Trophoblast cell (in vitro differentiated cells and primary cell): ENCODE measurements at regions not wholly inside any gene's neighbourhood (a gene's known extent, or its start where the extent isn't known, plus 50 kb on each side); places are given as distances from the start of the nearest gene placed in this dataset.

ENCODE experiments used
- DNase-seq, 2 donors: peaks; one replicate each; pipeline ENCODE4 v3.0.0-alpha.2; 2016
- H2AFZ ChIP-seq: 2 replicates; pipeline ENCODE4 v1.6.1; 2013; ENCODE audit warnings: low read length, moderate library complexity, mild to moderate bottlenecking; ENCODE audit not compliant: insufficient read depth, poor library complexity
- H2AK5ac ChIP-seq: 2 replicates; pipeline ENCODE4 v1.6.1; 2013; ENCODE audit warnings: mild to moderate bottlenecking, low read length
- H2BK120ac ChIP-seq: 2 replicates; pipeline ENCODE4 v1.6.1; 2013; ENCODE audit warnings: low read length, mild to moderate bottlenecking, moderate library complexity; ENCODE audit not compliant: insufficient read depth, poor library complexity
- H2BK12ac ChIP-seq: 2 replicates; pipeline ENCODE4 v1.6.1; 2013; ENCODE audit warnings: mild to moderate bottlenecking, low read length, moderate library complexity
- H2BK5ac ChIP-seq: 2 replicates; pipeline ENCODE4 v1.6.1; 2013; ENCODE audit warnings: low read length, low read depth, moderate library complexity, mild to moderate bottlenecking; ENCODE audit not compliant: poor library complexity
- H3K14ac ChIP-seq: 2 replicates; pipeline ENCODE4 v1.6.1; 2013; ENCODE audit warnings: mild to moderate bottlenecking, low read length
- H3K18ac ChIP-seq: 2 replicates; pipeline ENCODE4 v1.6.1; 2013; ENCODE audit warnings: mild to moderate bottlenecking, low read length
- H3K23ac ChIP-seq: 2 replicates; pipeline ENCODE4 v1.6.1; 2013; ENCODE audit warnings: low read length
- H3K27ac ChIP-seq: 2 replicates; pipeline ENCODE4 v1.5.1; 2013; ENCODE audit warnings: low read depth, mild to moderate bottlenecking, inconsistent platforms, low read length, moderate library complexity
- H3K27me3 ChIP-seq: 2 replicates; pipeline ENCODE4 v1.6.1; 2013; ENCODE audit warnings: inconsistent platforms, mild to moderate bottlenecking, low read length, moderate library complexity; ENCODE audit not compliant: insufficient read depth
- H3K36me3 ChIP-seq, 2 experiments: 1 replicate in 1 of 2; 2 replicates in 1 of 2; pipeline ENCODE4 v1.6.1; 2013; ENCODE audit warnings: low read length in 2 of 2, mild to moderate bottlenecking in 2 of 2, moderate library complexity in 1 of 2; ENCODE audit not compliant: insufficient read depth in 2 of 2, control insufficient read depth in 1 of 2
- H3K4ac ChIP-seq: 2 replicates; pipeline ENCODE4 v1.6.1; 2013; ENCODE audit warnings: low read depth, mild to moderate bottlenecking, low read length, moderate library complexity
- H3K4me1 ChIP-seq, 2 experiments: 1 replicate in 1 of 2; 2 replicates in 1 of 2; pipeline ENCODE4 v1.6.1; 2013; ENCODE audit warnings: low read length in 2 of 2, mild to moderate bottlenecking in 2 of 2, moderate library complexity in 1 of 2; ENCODE audit not compliant: insufficient read depth in 2 of 2, control insufficient read depth in 1 of 2
- H3K4me2 ChIP-seq: 2 replicates; pipeline ENCODE4 v1.6.1; 2013; ENCODE audit warnings: inconsistent platforms, mild to moderate bottlenecking, low read length, moderate library complexity
- H3K4me3 ChIP-seq: 2 replicates; pipeline ENCODE4 v1.5.1; 2013; ENCODE audit warnings: mild to moderate bottlenecking, low read depth, low read length, inconsistent platforms
- H3K79me1 ChIP-seq: one replicate; pipeline ENCODE4 v1.6.1; 2013; ENCODE audit warnings: low read length
- H3K79me2 ChIP-seq: 2 replicates; pipeline ENCODE4 v1.6.1; 2013; ENCODE audit warnings: low read length, mild to moderate bottlenecking; ENCODE audit not compliant: control insufficient read depth, insufficient read depth, poor library complexity
- H3K9ac ChIP-seq: 2 replicates; pipeline ENCODE4 v1.6.1; 2013; ENCODE audit warnings: mild to moderate bottlenecking, low read length
- H3K9me3 ChIP-seq: 2 replicates; pipeline ENCODE4 v1.6.1; 2013; ENCODE audit warnings: low read depth, mild to moderate bottlenecking, control low read depth, inconsistent platforms, low read length; ENCODE audit not compliant: insufficient read depth
- H4K12ac ChIP-seq: 2 replicates; pipeline ENCODE4 v1.6.1; 2013; ENCODE audit warnings: low read depth, mild to moderate bottlenecking, low read length, moderate library complexity
- H4K8ac ChIP-seq: 2 replicates; pipeline ENCODE4 v1.6.1; 2013; ENCODE audit warnings: low read depth, mild to moderate bottlenecking, low read length, moderate library complexity
- H4K91ac ChIP-seq: one replicate; pipeline ENCODE4 v1.6.1; 2013; ENCODE audit warnings: low read depth, mild to moderate bottlenecking, low read length, moderate library complexity
- WGBS: extraction: QIAGEN DNeasy Blood & Tissue Kit; methylation state at CpG from one replicate; pipeline ENCODE4 v1.1.7; 2013; ENCODE audit warnings: missing lambda C conversion rate; ENCODE audit not compliant: insufficient read length, insufficient coverage; ENCODE audit errors: extremely low coverage; 5-methylcytosine and 5-hydroxymethylcytosine counted together

DNA sequence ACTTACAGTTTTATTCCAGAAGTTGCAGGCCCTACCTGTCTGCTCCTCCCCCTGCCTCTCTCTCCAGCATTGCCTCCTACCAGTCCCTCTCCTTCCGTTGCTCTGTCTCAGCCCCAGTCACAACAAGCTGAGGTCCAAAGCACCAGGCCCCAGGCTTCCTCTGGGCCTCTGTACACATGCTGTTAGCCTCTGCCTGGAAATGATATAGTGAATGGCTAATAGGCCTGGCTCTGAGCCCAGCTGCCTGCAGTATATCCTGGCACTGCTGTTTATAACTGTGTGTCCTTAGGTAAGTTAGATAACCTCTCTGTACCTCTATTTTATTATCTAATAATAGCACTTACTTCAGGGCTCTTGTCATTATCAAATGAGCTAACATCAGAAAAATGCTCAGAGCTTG lies 114.9 kb upstream of the PWP1 start:
- no peaks in the 10 kb centered on the region for H3K9me3 ChIP-seq
- H3K27me3 ChIP-seq, result no peaks in the 10 kb centered on the region
- H3K9ac ChIP-seq, result no peak overlapping the region
- no peak overlapping the region for H3K23ac ChIP-seq
- H3K79me2 ChIP-seq, result no peaks in the 10 kb centered on the region
- no peaks in the 10 kb centered on the region for H3K4me1 ChIP-seq
- DNase-seq, result no peak
- no CpG with 5 or more reads among the region's 1 CpG for WGBS
- H3K36me3 ChIP-seq, result no peaks in the 10 kb centered on the region
- H2AFZ ChIP-seq, result no peak overlapping the region
- no peaks in the 10 kb centered on the region for H3K79me1 ChIP-seq
- no peak overlapping the region for H2BK5ac ChIP-seq
- no peak overlapping the region for H2BK120ac ChIP-seq
- no peak overlapping the region for H3K4ac ChIP-seq
- no peak overlapping the region for H2AK5ac ChIP-seq
- no peak overlapping the region for H3K27ac ChIP-seq
- H2BK12ac ChIP-seq, result no peak overlapping the region
- no peak overlapping the region for H4K91ac ChIP-seq
- no peak overlapping the region for H3K18ac ChIP-seq
- H3K4me3 ChIP-seq, result no peak overlapping the region
- H3K4me2 ChIP-seq, result no peak overlapping the region
- no peak overlapping the region for H3K14ac ChIP-seq
- H4K8ac ChIP-seq, result no peak overlapping the region
- H4K12ac ChIP-seq, result no peak overlapping the region

GRCh38 chr12:107571492-107571891 lies 114.1 kb upstream of the PWP1 start:
- no peak overlapping the region for H4K91ac ChIP-seq
- no peak overlapping the region for H3K18ac ChIP-seq
- no peak overlapping the region for H4K8ac ChIP-seq
- H3K9ac ChIP-seq, result no peak overlapping the region
- no peak overlapping the region for H3K14ac ChIP-seq
- H4K12ac ChIP-seq, result no peak overlapping the region
- no peak overlapping the region for H3K4me3 ChIP-seq
- no peak overlapping the region for H3K4ac ChIP-seq
- DNase-seq, result no peak
- H3K9me3 ChIP-seq, result no peaks in the 10 kb centered on the region
- H3K36me3 ChIP-seq, result no peaks in the 10 kb centered on the region
- H2BK120ac ChIP-seq, result no peak overlapping the region
- no peak overlapping the region for H2BK12ac ChIP-seq
- H3K79me1 ChIP-seq, result no peaks in the 10 kb centered on the region
- H3K4me2 ChIP-seq, result no peak overlapping the region
- H2AK5ac ChIP-seq, result no peak overlapping the region
- H3K23ac ChIP-seq, result no peak overlapping the region
- no peak overlapping the region for H2AFZ ChIP-seq
- WGBS, result no CpG with 5 or more reads among the region's 7 CpGs
- H3K27ac ChIP-seq, result no peak overlapping the region
- H3K79me2 ChIP-seq, result no peaks in the 10 kb centered on the region
- H3K27me3 ChIP-seq, result no peaks in the 10 kb centered on the region
- H2BK5ac ChIP-seq, result no peak overlapping the region
- H3K4me1 ChIP-seq, result no peaks in the 10 kb centered on the region

DNA sequence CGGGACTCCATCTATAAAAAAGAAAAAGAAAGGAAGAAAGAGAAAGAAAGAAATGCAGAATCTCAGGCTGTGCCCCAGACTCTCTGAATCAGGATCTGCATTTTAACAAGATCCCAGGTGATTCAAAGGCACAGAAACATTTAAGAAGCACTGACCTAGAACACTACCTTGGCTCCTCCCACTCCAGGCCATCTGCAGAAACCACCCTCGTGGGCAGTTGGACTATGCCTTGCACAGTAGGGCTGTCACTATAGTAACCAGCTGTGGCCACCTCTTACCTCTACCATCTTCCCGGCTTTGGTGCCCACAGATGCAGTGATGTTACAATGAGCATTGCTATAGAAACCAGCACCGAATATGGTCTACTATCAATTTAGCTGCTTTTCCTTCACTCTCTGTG lies 110.9 kb upstream of the PWP1 start:
- Histone ChIP-seq H3K36me3 (no peaks in the 10 kb centered on the region), H3K4me1 (no peaks in the 10 kb centered on the region), H3K79me1 (no peaks in the 10 kb centered on the region), H2AK5ac (no peak overlapping the region), H3K27me3 (no peaks in the 10 kb centered on the region), H2BK5ac (no peak overlapping the region), H3K9me3 (no peaks in the 10 kb centered on the region), H4K8ac (no peak overlapping the region), H2BK12ac (no peak overlapping the region), H4K12ac (no peak overlapping the region), H3K4me2 (no peak overlapping the region), H3K4me3 (no peak overlapping the region), H3K9ac (no peak overlapping the region), H2AFZ (no peak overlapping the region), H3K18ac (no peak overlapping the region), H3K27ac (no peak overlapping the region), H4K91ac (no peak overlapping the region), H3K79me2 (no peaks in the 10 kb centered on the region), H3K14ac (no peak overlapping the region), H3K4ac (no peak overlapping the region), H2BK120ac (no peak overlapping the region), H3K23ac (no peak overlapping the region)
- no CpG with 5 or more reads among the region's 4 CpGs for WGBS
- DNase-seq, result no peak

DNA sequence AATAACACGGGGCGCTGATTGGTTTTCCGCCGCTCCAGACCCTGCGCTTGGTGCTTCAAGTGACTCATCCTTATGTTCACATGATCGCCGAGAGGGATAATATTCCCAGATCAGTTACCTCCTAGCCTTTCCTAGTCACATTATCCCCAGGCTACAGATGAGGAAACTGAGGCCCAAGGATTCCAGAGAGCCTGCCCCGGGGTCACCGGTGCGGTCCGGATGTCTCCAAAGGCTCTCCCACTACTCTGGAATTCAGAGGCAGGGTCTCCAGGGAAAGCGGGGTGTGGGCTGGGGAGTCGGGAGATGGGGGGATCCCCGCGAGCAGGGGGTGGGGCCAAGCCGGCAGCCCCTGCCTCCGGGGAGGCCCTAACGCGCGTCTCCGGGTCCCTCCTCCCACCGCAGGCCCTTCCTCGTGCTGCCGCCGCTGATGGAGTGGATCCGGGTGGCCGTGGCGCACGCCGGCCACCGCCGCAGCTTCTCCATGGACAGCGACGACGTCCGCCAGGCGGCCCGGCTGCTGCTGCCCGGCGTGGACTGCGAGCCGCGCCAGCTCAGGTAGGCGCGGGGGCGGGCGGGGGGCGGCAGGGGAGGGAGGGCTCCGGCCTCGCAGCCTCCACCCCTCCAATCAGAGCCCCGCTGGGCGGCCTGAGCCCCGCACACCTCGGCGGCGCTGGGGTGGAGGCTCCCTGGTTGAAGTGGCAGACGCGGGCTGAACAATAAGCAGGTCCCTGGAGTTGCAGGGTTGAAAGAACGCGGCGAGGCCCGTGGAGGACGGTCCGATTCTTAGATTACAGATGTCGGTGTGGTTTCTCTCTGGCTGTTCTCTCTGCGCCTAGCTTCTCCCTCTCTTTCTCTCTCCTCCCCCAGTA lies 104.6 kb upstream of the PWP1 start:
- H3K4me3 ChIP-seq, result no peak overlapping the region
- no peaks in the 10 kb centered on the region for H3K4me1 ChIP-seq
- H2BK5ac ChIP-seq, result no peak overlapping the region
- no CpG with 5 or more reads among the region's 66 CpGs for WGBS
- H4K8ac ChIP-seq, result no peak overlapping the region
- H2AFZ ChIP-seq, result no peak overlapping the region
- no peak overlapping the region for H3K18ac ChIP-seq
- H3K79me1 ChIP-seq, result no peaks in the 10 kb centered on the region
- no peak overlapping the region for H2BK120ac ChIP-seq
- no peak overlapping the region for H4K91ac ChIP-seq
- no peak overlapping the region for H4K12ac ChIP-seq
- H3K23ac ChIP-seq, result no peak overlapping the region
- H3K14ac ChIP-seq, result no peak overlapping the region
- peak in 1 of 2 donors; percentile 14 for DNase-seq
- no peak overlapping the region for H3K9ac ChIP-seq
- no peak overlapping the region for H2AK5ac ChIP-seq
- peak overlapping the region; percentile 42 for H3K4me2 ChIP-seq
- no peak overlapping the region for H3K4ac ChIP-seq
- no peaks in the 10 kb centered on the region for H3K79me2 ChIP-seq
- H3K36me3 ChIP-seq, result no peaks in the 10 kb centered on the region
- H3K27ac ChIP-seq, result no peak overlapping the region
- H3K27me3 ChIP-seq, result peaks cover 8% of the 10 kb centered on the region
- H3K9me3 ChIP-seq, result no peaks in the 10 kb centered on the region
- H2BK12ac ChIP-seq, result no peak overlapping the region
